ENCODE measurements at regions not wholly inside any gene's neighbourhood (a gene's known extent, or its start where the extent isn't known, plus 50 kb on each side); places are given as distances from the start of the nearest gene placed in this dataset.

DNA sequence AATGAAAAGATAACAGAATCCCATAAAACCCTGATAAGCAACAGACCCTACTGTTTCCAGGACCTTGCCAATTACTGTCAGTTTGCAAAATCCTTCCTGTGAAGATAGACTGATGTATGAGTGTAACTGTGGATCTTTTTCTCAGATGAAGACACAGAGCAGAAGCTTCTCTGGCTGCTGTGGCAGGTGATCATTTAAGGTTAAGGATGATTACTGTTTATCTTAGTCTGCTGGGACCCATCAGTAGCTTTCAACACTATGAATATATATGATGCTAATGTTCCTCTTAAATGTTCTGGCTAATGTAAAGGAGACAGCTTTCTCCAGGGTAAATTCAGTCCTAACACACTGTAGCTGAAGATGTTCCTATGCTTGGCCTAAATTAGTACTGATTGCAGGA is 56.0 kb upstream of the CTTNBP2 start:
- DNase-seq, result no peak

DNA sequence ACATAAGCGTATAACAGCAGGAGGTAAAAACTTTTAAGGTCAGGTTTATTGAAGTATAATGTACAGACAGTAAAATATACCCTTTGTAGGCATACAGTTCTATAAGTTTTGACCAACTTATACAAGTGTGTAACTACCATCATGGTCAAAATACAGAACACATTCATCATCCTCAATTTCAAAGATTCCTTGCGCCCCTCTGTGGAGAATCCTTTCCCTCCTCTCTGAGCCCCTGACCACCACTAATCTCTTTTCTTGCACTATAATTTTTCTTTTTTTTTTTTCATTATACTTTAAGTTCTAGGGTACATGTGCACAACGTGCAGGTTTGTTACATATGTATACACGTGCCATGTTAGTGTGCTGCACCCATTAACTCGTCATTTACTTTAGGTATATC is 58.1 kb upstream of the CTTNBP2 start:
- DNase-seq, result no peak

DNA sequence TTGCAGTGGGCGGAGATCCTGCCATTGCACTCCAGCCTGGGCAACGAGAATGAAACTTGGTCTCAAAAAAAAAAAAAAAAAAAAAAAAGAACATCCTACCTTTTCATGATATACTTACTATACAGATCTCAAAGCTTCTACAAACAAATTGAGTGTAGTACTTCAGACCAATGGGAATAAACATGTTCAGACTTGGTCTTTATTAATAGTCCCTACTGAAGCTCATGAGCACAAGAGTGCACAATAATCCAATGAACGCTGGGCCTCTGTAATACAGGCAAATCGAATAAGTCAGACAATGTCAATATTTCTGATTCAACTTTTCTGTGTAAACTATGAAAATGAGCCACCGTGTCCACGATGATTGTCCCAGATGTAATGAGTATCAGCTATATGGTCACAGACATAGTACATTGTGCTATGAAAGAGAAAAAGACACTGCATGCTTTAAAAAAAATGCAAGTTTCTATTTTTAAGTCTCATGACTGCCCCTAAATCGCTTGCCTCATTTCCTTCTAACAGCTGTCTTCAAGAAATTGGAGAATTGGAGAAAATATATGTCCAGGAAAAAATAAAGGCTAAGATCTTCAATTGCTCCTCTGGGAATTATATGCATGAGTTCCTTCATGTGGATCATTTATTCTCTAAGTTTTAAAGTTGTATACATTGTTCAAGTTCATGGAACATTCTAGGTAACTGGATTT is 64.0 kb upstream of the CTTNBP2 start:
- no peak for DNase-seq

DNA sequence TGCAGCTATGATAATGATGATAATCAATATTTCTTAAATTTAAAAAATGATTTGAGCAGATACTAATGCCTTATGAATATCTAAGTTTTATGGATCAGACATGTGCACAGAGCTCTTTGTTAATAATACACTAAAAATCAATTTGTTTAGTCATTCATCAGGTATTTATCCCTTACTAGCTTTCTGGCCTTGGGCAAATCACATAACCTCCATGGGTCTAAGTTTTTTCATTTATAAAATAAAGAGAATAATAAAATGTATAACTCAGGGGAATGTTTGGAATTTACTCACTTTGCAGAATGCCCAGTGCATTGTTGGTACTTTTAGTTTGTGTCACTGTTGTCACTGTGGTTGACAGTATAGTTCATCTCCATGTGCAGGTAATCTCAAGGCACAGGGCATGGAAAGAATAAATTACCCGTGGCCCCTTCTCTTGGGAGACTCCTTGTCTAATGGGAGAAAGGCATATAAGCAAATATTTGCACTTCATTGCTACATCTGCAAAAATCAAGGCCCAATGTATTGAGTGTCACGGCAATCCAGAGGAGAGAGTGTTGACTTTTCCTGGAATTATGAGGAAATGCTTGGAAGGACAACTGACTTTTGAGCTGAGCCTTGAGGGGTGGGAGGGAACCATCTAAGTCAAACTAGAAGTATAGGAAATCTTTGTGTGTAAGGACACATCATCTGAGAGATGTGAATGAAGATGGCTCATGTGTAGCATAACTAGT is 64.7 kb upstream of the CTTNBP2 start:
- no peak for DNase-seq

DNA sequence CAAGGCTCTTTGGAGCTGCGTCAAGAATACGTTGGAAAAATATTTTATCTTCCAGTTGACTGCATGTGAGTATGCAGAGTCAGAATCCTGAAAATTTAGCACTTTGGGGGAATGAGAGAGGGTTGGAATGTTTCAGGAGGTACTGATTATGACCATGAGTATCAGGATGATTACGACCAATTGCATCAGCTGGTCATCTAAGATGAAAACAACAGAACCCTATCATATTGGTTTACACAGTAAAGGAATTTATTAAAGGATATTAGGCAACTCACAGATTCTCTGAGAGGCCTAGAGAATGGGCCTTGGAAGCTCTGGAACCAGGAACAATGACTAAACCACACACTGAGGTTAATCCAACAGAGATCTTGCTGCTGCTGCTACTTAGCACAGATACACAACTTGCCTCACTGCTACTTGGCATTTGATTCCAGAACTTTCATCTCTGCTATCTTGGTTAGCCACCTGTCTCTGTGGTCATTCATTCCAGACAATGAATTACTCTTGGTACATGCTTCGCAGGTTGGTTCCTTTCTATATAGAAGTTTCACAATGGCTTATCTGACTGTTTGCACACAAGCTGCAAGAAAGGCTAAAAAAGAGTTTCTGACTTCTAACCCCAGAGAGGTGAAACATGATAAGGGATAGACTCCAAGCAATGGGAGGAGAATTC is 68.0 kb upstream of the CTTNBP2 start:
- no peak for DNase-seq

DNA sequence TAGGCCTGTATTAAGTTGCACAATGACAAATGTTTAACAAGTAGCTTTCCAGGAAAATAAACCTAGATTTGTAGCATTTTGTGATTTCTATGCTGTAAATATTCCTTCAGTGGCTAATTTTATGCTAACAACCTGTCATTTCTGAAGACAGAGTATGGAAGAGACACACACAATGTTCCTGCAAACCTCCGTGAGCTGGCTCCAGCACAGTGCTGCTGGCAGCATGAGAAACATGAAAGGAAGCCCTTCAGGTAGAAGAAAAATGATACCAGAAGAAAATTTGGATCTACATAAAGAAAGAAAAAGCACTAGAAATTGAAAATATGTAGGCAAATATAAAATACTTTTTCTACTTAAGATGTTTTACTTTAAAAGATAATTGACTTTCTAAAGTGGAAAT is 69.5 kb upstream of the CTTNBP2 start:
- no peak for DNase-seq

DNA sequence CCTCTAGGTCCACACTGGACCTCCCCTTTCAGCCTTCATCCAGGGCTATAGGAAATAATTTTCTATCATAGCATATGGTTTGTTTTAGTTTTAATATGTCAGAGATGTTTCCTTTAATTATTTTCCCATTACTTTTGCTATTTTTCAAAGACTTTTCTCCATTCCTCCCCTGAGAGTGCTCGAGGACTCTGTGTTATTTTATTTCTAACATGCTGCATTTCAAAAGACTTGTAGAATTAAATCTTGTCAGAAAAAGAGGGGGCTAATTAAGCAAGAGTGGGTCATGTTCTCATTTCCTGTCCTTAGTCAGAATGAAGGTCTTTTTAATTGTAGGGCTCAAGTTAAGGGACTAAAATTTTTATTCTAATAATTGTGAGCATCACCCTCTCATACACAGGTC is 71.6 kb upstream of the CTTNBP2 start:
- no peak for DNase-seq

DNA sequence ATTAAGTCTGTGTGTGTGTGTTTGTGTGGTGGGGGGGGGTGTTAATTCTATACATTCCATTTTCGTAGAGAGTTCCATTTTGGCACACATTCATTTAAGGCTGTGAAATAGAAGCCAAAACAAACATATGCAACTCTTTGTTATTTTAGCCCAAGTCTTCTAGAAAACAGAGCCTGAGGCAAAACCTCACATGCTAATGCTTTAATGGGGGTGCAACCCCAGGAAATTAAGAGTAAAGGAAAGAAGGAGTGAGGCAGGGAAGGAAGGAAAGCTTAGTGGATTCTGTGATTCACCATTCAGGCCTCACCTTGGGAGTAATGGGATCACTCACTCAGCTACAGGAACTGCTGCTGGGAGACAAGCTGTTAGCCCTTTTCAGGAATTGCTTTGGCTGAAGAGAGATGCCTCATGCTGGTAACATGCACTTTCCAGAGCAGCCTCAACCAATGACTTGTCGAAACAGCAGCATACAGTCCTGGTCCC is 73.0 kb upstream of the CTTNBP2 start:
- no peak for DNase-seq

DNA sequence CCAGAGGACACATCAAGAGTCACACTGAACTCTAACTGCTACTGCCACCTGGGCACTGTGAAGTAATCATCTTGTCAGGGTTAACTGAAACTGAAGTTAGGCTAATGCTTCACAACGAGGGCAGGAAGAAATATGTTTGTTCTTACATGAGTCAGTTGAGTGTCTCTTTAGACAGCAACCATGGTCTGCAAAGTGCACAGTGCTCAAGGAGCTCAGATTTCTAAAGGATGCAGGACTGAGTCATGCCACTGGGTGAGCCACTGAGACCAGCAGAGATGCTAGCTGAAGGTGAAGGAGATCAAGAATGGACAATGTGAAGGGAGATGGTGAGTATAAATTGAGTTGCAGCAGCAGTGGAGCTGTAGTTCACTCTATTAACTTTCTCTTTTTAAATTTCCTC is 76.0 kb upstream of the CTTNBP2 start:
- no peak for DNase-seq

DNA sequence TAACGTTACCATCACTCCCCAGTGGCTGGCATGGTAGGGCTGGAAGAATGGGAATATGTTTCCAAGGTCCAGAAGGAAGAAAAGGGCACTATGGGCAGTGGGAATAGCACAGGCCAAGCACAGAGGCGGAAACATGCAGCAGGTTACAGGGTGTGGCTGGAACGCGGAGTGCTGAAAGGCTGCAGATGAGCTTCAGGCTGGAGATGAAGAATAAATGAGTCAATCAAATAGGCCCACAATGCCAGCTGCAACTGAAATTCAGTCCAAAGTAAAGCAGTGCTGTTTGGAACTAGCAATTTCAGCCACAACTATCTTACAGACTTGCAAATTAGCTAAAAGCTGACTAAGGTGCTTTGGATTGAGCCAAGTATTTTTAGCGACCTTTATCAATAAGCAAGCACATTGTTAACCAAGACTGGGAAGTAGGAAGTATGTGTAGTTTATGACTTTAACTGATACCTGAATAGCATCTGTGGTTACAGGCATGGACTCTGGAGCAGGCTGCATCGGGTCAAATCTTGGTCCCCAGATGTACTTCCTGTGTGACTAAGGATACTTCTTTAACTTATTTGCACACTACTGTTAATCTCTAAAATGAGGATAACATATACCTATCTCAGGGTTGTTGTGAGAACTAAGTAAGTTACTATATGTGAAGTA is 77.5 kb upstream of the CTTNBP2 start:
- DNase-seq, result no peak

DNA sequence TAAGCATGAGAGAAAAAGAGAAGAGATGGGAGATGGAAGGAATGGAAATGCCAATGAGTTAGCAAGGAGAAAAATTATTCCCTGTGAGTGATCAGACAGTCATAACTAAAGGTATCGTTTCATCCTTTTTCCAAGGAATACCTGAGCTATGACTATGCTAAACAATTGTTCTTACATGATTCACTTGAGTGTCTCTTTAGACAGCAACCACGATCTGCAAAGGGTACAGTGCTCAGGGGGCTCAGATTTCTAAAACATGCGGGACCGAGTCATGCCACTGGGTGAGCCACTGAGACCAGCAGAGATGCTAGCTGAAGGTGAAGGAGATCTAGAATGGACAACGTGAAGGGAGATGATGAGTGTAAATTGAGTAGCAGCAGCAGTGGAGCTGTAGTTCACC is 78.0 kb upstream of the CTTNBP2 start:
- DNase-seq, result no peak

DNA sequence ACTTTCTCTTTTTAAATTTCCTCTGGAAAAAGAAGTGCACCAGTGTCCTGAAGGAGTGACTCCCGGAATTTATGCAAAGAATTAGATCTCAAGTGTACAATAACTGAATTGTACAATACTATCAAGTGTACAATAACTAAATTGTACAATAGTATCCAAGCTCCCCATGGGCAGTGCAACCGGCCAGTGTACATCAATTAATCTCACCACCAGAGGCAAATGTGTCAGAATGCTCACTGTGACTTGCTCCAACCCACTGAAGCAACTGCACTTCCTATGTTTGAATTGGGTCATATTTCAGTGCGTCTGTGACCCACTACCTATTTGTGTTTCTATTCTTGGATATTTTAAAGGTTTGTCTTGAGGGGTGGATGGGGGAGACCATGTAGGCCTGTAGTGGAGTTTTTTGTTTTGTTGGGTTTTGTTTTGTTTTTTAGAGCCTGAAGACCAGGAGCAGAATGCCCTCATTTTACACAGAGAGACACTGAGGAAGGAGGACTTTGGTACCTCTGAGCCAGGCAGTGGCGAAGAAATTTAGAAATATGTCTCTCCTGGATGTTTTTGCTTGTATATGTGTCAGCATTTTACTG is 78.5 kb upstream of the CTTNBP2 start:
- no peak for DNase-seq

DNA sequence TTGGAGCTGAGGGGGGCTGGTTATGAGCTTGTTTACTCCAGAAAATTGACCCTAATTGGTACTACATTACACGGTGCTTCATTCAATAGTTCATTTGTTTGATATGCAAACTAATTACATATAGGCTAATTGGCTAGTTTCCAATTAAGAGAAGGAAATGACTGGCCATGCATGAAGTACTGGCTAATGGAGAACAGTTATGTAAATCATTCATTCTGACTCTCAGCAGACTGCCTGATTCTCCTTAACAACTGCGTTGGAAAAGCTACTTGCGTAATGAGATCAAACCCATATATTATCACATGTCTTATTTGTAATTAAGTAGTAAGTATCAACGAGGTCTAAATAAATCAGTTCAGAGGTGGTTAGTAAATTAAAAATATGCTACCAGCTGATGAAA is 81.8 kb upstream of the CTTNBP2 start:
- no peak for DNase-seq

DNA sequence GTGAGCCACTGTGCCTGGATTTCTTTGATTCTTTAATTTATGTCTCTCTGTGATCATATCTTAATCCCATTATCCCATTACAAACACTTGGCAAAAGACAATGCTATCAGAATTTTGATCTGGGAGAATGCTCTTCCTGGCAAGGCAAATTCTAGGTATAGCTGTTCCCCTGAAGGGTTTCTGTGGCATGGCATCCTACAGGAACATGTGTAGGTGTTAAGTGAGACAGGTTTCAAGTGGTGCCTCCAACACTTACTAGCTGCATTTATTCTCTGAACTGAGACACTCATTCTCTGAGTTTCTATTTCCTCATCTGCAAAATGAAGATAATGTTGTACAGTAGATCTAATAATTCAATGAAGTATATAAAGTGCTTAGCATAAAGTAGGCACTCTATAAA is 87.1 kb upstream of the CTTNBP2 start:
- no peak for DNase-seq

DNA sequence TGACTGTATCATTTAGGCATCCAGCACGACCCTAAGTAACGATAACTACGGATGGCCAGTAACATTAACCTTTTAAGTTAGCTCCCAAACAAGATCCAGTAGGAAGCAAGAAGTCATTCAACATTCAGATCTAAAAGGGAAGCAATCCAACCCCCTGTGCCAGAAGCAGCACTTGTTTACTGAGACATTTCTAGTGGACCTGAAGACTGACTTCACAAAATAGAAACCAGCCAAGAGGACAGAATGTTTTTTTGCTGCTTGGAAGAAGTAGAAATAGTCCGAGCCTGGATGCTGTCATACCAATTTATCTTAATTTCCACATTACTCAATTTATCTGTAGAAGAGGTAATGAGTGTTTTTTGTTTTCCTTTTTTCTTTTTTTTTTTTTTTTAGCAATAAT is 88.0 kb upstream of the CTTNBP2 start:
- peak; percentile 19 for DNase-seq

DNA sequence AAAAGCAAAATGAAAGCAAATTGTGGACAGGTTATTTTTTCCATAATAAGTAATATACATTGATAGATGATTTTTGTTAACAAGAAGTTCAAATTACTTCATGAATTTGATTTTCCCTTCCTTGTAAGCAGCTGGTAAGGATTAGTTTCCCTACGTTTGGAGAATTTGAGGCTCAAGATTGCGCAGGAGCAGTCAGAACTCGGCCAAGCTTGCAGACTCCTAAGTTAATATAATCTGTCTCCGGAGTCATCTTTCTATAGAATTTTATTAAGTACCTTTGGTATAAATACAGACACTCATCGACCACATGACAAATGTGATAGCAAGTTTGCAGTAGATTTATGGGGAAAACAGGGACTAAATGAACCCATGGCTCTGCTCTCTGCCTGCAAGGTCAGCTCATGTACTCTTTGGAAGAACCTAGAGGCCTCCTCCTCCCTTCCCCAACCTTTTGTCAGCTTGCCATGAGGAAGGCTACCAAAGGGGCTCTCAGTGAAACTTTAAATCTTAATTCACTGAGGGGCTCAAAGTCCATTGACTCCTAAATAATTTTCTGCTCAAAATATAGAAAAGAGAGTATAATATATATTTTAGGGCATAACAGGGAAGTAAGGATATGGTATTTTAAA is 89.2 kb upstream of the CTTNBP2 start:
- no peak for DNase-seq

DNA sequence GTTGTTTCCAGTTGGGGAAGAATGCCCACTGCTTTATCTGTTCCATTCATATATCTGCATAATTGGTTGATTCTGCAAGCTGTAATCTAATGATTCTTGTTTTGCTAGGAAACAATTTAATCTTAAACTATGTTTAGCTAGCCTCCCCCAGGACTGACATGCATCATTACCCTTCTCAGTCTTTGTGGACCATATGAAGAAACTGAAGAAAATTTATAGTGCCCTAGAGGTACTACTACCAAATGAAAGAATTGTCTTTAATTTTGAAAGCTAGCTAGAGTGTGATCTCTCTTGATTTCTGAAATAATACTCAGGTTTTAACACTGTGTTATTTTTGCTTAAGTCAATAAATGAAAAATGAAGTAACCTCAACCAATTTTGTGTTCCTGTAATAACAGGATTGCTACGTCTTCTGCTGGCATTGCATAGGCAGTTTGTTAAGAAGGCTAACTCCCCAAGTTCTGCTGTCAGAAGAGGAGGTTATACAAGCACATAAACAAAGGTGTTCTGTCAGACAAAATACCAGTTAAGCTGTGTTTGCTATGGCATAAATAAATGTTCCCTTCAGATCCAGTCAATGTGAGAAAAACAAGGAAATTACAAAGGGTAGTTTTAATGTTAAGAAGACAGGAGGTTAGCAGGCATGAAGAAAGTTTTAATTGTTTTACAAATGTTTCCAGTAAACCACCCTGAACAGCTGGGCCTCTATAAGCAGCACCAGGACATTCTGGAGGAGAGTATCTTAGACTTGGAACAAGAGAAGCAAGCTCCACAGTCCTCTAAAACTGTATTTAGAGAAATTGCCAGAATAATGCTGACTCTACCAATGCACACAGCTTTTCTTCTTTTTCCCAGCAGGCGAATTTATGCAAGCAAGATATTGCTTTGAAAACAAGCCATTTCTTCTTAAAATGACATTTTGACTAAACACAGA is 90.3 kb upstream of the CTTNBP2 start:
- no peak for DNase-seq

DNA sequence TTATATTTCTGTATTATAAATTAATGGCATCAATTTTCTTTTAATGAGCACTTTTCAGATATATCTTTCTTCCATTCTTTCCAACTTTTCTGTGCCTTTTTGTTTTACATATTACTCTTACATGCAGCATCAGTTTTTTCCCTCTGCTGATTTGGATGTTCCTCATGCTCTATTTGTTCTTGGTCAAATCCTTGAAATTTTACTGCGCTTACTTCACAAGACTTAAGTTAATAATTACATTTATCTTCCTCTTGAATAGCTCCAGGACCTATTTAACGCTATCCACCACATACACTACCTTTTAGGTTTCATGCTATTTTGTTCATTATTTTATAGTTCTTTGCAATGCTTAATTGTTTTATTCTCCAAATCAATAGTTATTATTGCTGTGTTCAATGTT is 97.6 kb upstream of the CTTNBP2 start:
- no peak for DNase-seq

DNA sequence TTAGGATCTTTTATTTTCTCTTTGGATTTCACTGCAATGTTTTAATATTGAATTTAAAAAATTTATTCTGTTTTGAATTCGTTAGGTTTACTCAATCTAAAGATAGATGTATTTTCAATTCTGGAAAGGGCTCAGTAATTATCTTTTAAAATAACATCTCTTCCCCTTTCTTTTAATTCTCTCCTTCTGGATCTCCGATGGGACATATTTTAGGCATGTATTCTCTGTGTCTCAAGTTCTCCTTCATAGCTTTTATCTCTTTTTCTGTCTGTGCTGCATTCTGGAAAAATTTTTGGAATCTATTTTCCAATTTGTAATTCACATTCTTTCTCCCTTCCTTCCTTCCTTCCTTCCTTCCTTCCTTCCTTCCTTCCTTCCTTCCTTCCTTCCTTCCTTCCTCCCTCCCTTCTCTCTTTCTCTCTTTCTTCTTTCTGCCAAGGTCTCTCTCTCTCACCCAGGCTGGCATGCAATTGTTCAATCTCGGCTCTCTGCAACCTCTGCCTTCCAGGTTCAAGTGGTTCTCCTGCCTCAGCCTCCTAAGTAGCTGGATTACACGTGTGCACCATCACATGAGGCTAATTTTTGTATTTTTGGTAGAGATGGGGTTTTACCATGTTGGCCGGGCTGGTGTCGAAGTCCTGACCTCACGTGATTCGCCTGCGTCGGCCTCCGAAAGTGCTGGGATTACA is 98.5 kb upstream of the CTTNBP2 start:
- DNase-seq, result no peak

DNA sequence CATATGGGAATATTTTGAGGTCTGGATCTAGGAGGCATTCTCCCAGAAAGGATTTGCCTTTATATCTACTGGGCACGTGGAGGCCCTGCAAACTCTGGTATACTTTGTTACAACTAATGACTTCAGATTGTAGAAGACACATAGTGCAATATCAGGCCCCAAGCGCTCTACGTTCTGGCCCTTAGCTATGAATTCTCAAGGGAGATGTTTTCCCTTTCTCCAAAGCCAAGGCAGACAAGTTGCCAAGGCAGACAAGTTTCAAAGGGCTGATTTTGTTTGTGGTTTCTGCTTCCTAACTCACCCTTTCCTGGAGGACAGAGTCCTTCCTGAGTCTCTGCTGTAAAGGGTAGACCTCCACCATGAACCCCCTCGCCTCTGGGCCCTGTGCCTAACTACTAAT is 99.4 kb upstream of the CTTNBP2 start:
- DNase-seq, result no peak

DNA sequence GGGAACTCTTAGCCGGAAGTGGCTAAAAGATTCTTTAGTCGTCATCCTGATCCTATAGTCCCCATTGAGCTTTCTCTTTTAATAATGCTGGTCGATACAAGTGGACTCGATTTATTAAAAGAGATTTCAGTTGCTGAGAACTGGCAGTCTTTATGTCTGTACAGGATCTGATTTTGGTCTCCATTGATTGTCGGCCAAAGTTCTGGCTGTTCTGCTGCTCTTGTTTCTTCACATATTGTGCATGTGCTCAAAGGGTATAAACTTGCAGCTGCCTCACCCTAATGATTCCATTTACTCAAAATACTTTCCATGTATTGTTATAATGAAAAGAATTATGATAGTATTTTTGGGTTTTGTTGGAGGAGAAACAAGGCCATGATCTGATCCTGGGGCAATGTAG is 100.7 kb upstream of the CTTNBP2 start:
- DNase-seq, result no peak

Measured in midbrain (tissue), 1 donor.